ENCODE measurements at regions not wholly inside any gene's neighbourhood (a gene's known extent, or its start where the extent isn't known, plus 50 kb on each side); places are given as distances from the start of the nearest gene placed in this dataset.

DNA sequence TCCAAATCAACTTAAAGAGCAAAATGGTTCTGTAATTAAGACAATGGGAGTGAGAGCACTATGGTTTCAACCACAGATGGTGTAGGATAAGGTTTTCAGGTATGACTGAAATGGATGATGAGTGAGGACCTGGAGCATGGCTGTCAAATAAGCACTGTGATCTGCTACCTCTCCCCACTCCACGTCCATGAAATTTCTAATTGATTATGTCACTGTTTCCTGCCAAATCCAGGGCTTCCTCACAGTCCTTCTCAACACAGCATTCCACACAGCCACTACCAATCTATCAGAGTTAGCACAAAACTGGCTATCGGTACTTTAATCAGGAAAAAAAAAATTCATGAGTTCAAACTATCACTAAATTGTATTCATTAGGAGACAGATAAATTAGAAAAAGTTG, 420.4 kb upstream of the WWC1 start:
- Histone ChIP-seq H2AFZ (ENCODE audit: low read depth, low read length) (no peak overlapping the region), H3K79me2 (replicated peaks; ENCODE audit: insufficient read depth, low read length) (no peaks in the 10 kb centered on the region), H3K9me2 (ENCODE audit: insufficient read depth, low read length) (no peaks in the 10 kb centered on the region), H3F3A (ENCODE audit: insufficient read depth, low read length, poor library complexity, severe bottlenecking) (no peaks in the 10 kb centered on the region), H3K4me2 (ENCODE audit: low read length) (no peak overlapping the region), H3K9me3 (ENCODE audit: low read length) (no peaks in the 10 kb centered on the region), H4K20me1 (ENCODE audit: insufficient read depth) (no peaks in the 10 kb centered on the region), H3K27me3 (ENCODE audit: insufficient read depth, low read depth, low read length) (no peaks in the 10 kb centered on the region), H3K36me3 (ENCODE audit: insufficient read depth, low read length) (no peaks in the 10 kb centered on the region), H3K27ac (ENCODE audit: low read length) (no peak overlapping the region), H3K4me3 (ENCODE audit: low read length) (no peak overlapping the region), H3K9ac (ENCODE audit: low read length) (no peak overlapping the region)
- TF ChIP-seq POLR2AphosphoS5 (IDR thresholded peaks at IDR 0.05): no peak
- no peak for TF ChIP-seq RAD21 (conservative IDR thresholded peaks at IDR 0.05)
- no peak for TF ChIP-seq MXI1 (conservative IDR thresholded peaks at IDR 0.05; ENCODE audit: poor library complexity, severe bottlenecking)
- no peak for TF ChIP-seq SMC3 (conservative IDR thresholded peaks at IDR 0.05; ENCODE audit: poor library complexity)
- no peak for TF ChIP-seq TAF1 (IDR thresholded peaks at IDR 0.05; ENCODE audit: low read depth)
- TF ChIP-seq EP300 (conservative IDR thresholded peaks at IDR 0.05; ENCODE audit: poor library complexity, severe bottlenecking): no peak
- no peak for TF ChIP-seq EZH2 (IDR thresholded peaks at IDR 0.05; ENCODE audit: borderline replicate concordance, insufficient read depth, low read length, poor library complexity, severe bottlenecking)
- TF ChIP-seq, protein P1, sequence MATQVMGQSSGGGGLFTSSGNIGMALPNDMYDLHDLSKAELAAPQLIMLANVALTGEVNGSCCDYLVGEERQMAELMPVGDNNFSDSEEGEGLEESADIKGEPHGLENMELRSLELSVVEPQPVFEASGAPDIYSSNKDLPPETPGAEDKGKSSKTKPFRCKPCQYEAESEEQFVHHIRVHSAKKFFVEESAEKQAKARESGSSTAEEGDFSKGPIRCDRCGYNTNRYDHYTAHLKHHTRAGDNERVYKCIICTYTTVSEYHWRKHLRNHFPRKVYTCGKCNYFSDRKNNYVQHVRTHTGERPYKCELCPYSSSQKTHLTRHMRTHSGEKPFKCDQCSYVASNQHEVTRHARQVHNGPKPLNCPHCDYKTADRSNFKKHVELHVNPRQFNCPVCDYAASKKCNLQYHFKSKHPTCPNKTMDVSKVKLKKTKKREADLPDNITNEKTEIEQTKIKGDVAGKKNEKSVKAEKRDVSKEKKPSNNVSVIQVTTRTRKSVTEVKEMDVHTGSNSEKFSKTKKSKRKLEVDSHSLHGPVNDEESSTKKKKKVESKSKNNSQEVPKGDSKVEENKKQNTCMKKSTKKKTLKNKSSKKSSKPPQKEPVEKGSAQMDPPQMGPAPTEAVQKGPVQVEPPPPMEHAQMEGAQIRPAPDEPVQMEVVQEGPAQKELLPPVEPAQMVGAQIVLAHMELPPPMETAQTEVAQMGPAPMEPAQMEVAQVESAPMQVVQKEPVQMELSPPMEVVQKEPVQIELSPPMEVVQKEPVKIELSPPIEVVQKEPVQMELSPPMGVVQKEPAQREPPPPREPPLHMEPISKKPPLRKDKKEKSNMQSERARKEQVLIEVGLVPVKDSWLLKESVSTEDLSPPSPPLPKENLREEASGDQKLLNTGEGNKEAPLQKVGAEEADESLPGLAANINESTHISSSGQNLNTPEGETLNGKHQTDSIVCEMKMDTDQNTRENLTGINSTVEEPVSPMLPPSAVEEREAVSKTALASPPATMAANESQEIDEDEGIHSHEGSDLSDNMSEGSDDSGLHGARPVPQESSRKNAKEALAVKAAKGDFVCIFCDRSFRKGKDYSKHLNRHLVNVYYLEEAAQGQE (IDR thresholded peaks at IDR 0.05; ENCODE audit: borderline replicate concordance): no peak
- TF ChIP-seq, protein P2, sequence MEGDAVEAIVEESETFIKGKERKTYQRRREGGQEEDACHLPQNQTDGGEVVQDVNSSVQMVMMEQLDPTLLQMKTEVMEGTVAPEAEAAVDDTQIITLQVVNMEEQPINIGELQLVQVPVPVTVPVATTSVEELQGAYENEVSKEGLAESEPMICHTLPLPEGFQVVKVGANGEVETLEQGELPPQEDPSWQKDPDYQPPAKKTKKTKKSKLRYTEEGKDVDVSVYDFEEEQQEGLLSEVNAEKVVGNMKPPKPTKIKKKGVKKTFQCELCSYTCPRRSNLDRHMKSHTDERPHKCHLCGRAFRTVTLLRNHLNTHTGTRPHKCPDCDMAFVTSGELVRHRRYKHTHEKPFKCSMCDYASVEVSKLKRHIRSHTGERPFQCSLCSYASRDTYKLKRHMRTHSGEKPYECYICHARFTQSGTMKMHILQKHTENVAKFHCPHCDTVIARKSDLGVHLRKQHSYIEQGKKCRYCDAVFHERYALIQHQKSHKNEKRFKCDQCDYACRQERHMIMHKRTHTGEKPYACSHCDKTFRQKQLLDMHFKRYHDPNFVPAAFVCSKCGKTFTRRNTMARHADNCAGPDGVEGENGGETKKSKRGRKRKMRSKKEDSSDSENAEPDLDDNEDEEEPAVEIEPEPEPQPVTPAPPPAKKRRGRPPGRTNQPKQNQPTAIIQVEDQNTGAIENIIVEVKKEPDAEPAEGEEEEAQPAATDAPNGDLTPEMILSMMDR (IDR thresholded peaks at IDR 0.05; ENCODE audit: poor library complexity, severe bottlenecking): no peak

DNA sequence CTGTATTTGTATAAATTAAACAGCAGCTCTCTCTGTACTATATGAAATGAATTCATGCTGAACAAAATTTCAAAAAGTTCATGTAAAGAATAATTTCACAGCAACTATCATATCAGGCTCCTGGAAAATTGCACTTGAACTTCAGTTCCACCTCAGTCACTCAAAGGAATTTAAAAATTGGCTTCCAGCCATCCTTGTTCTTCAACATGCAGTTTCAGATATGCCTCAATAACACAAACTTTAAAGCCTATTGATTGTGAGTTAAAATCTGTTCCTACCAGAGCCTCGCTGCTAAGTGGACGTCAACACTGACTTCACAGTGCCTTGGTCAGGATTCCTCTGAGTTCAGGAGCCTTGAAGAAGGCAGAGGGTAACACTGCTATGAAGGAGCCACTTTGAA, 418.7 kb upstream of the WWC1 start:
- TF ChIP-seq, protein P2 (IDR thresholded peaks at IDR 0.05; ENCODE audit: poor library complexity, severe bottlenecking): no peak
- TF ChIP-seq EP300 (conservative IDR thresholded peaks at IDR 0.05; ENCODE audit: poor library complexity, severe bottlenecking): no peak
- TF ChIP-seq RAD21 (conservative IDR thresholded peaks at IDR 0.05): no peak
- Histone ChIP-seq H3K36me3 (ENCODE audit: insufficient read depth, low read length) (no peaks in the 10 kb centered on the region), H3K79me2 (replicated peaks; ENCODE audit: insufficient read depth, low read length) (no peaks in the 10 kb centered on the region), H3K9me3 (ENCODE audit: low read length) (no peaks in the 10 kb centered on the region), H3K27ac (ENCODE audit: low read length) (no peak overlapping the region), H3K9ac (ENCODE audit: low read length) (no peak overlapping the region), H3K9me2 (ENCODE audit: insufficient read depth, low read length) (no peaks in the 10 kb centered on the region), H3K4me3 (ENCODE audit: low read length) (no peak overlapping the region), H4K20me1 (ENCODE audit: insufficient read depth) (no peaks in the 10 kb centered on the region), H3K4me2 (ENCODE audit: low read length) (no peak overlapping the region), H2AFZ (ENCODE audit: low read depth, low read length) (no peak overlapping the region), H3K27me3 (ENCODE audit: insufficient read depth, low read depth, low read length) (no peaks in the 10 kb centered on the region), H3F3A (ENCODE audit: insufficient read depth, low read length, poor library complexity, severe bottlenecking) (no peaks in the 10 kb centered on the region)
